WTC11 (cell line): ENCODE measurements at regions not wholly inside any gene's neighbourhood (a gene's known extent, or its start where the extent isn't known, plus 50 kb on each side); places are given as distances from the start of the nearest gene placed in this dataset.

Experiments
- ATAC-seq: fragments of 200-7000 bp; cut with Tn5 transposase; 2 replicates; pipeline ENCODE4 v1.10.0; 2021; ENCODE audit warnings: mild to moderate bottlenecking, moderate library complexity
- CTCF ChIA-PET: fragments of 300-600 bp; sonication (Branson Sonifier 250); formaldehyde crosslinking; loops from one replicate; lab custom pipeline; 2021; ENCODE audit warnings: antibody characterized with exemption; lab: Charles Lee
- POLR2A ChIA-PET: fragments of 350-600 bp; sonication (Branson Sonifier 250); formaldehyde crosslinking; loops from one replicate; lab custom pipeline; 2021; ENCODE audit warnings: antibody characterized with exemption; lab: Charles Lee
- DNase-seq: peaks from one replicate; pipeline ENCODE4 v3.0.0; 2021; ENCODE audit warnings: low spot score
- H3K27ac Mint-ChIP-seq: 2 replicates; pipeline ENCODE4 v1.8.0; 2021; ENCODE audit warnings: mixed read lengths
- H3K27me3 Mint-ChIP-seq: 2 replicates; pipeline ENCODE4 v1.8.0; 2021; ENCODE audit warnings: low read depth, mild to moderate bottlenecking, moderate library complexity, mixed read lengths
- H3K36me3 Mint-ChIP-seq: 2 replicates; pipeline ENCODE4 v1.8.0; 2021; ENCODE audit warnings: mixed read lengths
- H3K4me1 Mint-ChIP-seq: 2 replicates; pipeline ENCODE4 v1.8.0; 2022; ENCODE audit warnings: mixed read lengths
- H3K4me3 Mint-ChIP-seq: 2 replicates; pipeline ENCODE4 v1.8.0; 2021; ENCODE audit warnings: mild to moderate bottlenecking, moderate library complexity, mixed read lengths
- H3K9me3 Mint-ChIP-seq: 2 replicates; pipeline ENCODE4 v1.8.0; 2021; ENCODE audit warnings: mixed read lengths
- ARID4B ChIP-seq: sonication (generic); formaldehyde crosslinking; IDR thresholded peaks from 2 replicates; pipeline ENCODE4 v1.8.0; 2023; ENCODE audit warnings: missing genetic modification reagents, mild to moderate bottlenecking, borderline replicate concordance
- ELF4 ChIP-seq: sonication (generic); formaldehyde crosslinking; IDR thresholded peaks from 2 replicates; pipeline ENCODE4 v1.8.1; 2022; ENCODE audit warnings: low read depth, mild to moderate bottlenecking, moderate library complexity, missing genetic modification reagents
- EMX1 ChIP-seq: fragments of 250-450 bp; sonication (Bioruptor Pico); IDR thresholded peaks from 2 replicates; pipeline ENCODE4 v1.8.0; 2021; ENCODE audit warnings: mild to moderate bottlenecking
- ETV6 ChIP-seq: sonication (generic); formaldehyde crosslinking; IDR thresholded peaks from 2 replicates; pipeline ENCODE4 v1.8.1; 2022; ENCODE audit warnings: mild to moderate bottlenecking, missing genetic modification reagents
- GRHL2 ChIP-seq: fragments of 250-450 bp; sonication (Bioruptor Pico); IDR thresholded peaks from 2 replicates; pipeline ENCODE4 v1.8.0; 2022; ENCODE audit warnings: mild to moderate bottlenecking, moderate library complexity; ENCODE audit not compliant: insufficient replicate concordance, severe bottlenecking
- GTF2I ChIP-seq: fragments of 250-450 bp; sonication (Bioruptor Pico); conservative IDR thresholded peaks from 2 replicates; pipeline ENCODE4 v1.4.0; 2021; ENCODE audit warnings: mild to moderate bottlenecking
- JUN ChIP-seq: sonication (generic); formaldehyde crosslinking; IDR thresholded peaks from 2 replicates; pipeline ENCODE4 v1.8.0; 2023; ENCODE audit warnings: mild to moderate bottlenecking, missing genetic modification reagents
- PRDM15 ChIP-seq: sonication (generic); formaldehyde crosslinking; IDR thresholded peaks from 2 replicates; pipeline ENCODE4 v1.8.0; 2022; ENCODE audit warnings: missing genetic modification reagents
- PREB ChIP-seq: sonication (generic); formaldehyde crosslinking; IDR thresholded peaks from 2 replicates; pipeline ENCODE4 v1.8.1; 2022; ENCODE audit warnings: mild to moderate bottlenecking, missing genetic modification reagents, moderate library complexity, borderline replicate concordance
- ZSCAN18 ChIP-seq: fragments of 250-450 bp; sonication (Bioruptor Pico); IDR thresholded peaks from 2 replicates; pipeline ENCODE4 v2.1.2; 2022; ENCODE audit warnings: mild to moderate bottlenecking, moderate library complexity
- TF ChIP-seq, protein P1 (sequence below): sonication (generic); formaldehyde crosslinking; IDR thresholded peaks from 2 replicates; pipeline ENCODE4 v1.8.1; 2023; ENCODE audit warnings: mild to moderate bottlenecking, missing genetic modification reagents
- TF ChIP-seq, protein P2 (sequence below): sonication (generic); formaldehyde crosslinking; conservative IDR thresholded peaks from 2 replicates; pipeline ENCODE4 v1.8.1; 2023; ENCODE audit warnings: mild to moderate bottlenecking, low read depth, missing genetic modification reagents, moderate library complexity
- TF ChIP-seq, protein P3 (sequence below): fragments of 250-450 bp; sonication (Bioruptor Pico); IDR thresholded peaks from 2 replicates; pipeline ENCODE4 v1.9.0; 2021; ENCODE audit warnings: mild to moderate bottlenecking
- TF ChIP-seq, protein P4 (sequence below): sonication (generic); formaldehyde crosslinking; IDR thresholded peaks from 2 replicates; pipeline ENCODE4 v1.8.0; 2023; ENCODE audit warnings: mild to moderate bottlenecking, missing genetic modification reagents

GRCh38 chr22:27488456-27489177 is 312.9 kb downstream of the MN1 start:
- Mint-ChIP-seq H3K4me3 (no peak overlapping the region), H3K4me1 (peaks cover 4% of the 10 kb centered on the region; the same call in 1 of the 2 replicates), H3K36me3 (0 out of 2 replicates have a peak, but pooled peaks cover 14% of the 10 kb centered on the region), H3K27ac (no peak overlapping the region), H3K9me3 (peaks cover 29% of the 10 kb centered on the region), H3K27me3 (peaks cover 7% of the 10 kb centered on the region; the same call in 1 of the 2 replicates)
- ChIA-PET CTCF (no interaction called here), POLR2A (no interaction called here)
- DNase-seq (no peak), ATAC-seq (no peak)
- TF ChIP-seq PREB (CRISPR knock-in tag) (no peak), GRHL2 (CRISPR knock-in tag) (no peak), PRDM15 (CRISPR knock-in tag) (no peak), EMX1 (CRISPR knock-in tag) (no peak), ELF4 (CRISPR knock-in tag) (no peak), GTF2I (CRISPR knock-in tag) (no peak), JUN (CRISPR knock-in tag) (no peak), ETV6 (no peak), ZSCAN18 (CRISPR knock-in tag) (no peak), ARID4B (CRISPR knock-in tag) (no peak)
- TF ChIP-seq, protein P1, sequence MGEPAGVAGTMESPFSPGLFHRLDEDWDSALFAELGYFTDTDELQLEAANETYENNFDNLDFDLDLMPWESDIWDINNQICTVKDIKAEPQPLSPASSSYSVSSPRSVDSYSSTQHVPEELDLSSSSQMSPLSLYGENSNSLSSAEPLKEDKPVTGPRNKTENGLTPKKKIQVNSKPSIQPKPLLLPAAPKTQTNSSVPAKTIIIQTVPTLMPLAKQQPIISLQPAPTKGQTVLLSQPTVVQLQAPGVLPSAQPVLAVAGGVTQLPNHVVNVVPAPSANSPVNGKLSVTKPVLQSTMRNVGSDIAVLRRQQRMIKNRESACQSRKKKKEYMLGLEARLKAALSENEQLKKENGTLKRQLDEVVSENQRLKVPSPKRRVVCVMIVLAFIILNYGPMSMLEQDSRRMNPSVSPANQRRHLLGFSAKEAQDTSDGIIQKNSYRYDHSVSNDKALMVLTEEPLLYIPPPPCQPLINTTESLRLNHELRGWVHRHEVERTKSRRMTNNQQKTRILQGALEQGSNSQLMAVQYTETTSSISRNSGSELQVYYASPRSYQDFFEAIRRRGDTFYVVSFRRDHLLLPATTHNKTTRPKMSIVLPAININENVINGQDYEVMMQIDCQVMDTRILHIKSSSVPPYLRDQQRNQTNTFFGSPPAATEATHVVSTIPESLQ: no peak
- TF ChIP-seq, protein P2, sequence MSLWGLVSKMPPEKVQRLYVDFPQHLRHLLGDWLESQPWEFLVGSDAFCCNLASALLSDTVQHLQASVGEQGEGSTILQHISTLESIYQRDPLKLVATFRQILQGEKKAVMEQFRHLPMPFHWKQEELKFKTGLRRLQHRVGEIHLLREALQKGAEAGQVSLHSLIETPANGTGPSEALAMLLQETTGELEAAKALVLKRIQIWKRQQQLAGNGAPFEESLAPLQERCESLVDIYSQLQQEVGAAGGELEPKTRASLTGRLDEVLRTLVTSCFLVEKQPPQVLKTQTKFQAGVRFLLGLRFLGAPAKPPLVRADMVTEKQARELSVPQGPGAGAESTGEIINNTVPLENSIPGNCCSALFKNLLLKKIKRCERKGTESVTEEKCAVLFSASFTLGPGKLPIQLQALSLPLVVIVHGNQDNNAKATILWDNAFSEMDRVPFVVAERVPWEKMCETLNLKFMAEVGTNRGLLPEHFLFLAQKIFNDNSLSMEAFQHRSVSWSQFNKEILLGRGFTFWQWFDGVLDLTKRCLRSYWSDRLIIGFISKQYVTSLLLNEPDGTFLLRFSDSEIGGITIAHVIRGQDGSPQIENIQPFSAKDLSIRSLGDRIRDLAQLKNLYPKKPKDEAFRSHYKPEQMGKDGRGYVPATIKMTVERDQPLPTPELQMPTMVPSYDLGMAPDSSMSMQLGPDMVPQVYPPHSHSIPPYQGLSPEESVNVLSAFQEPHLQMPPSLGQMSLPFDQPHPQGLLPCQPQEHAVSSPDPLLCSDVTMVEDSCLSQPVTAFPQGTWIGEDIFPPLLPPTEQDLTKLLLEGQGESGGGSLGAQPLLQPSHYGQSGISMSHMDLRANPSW (CRISPR knock-in tag): no peak
- TF ChIP-seq, protein P3, sequence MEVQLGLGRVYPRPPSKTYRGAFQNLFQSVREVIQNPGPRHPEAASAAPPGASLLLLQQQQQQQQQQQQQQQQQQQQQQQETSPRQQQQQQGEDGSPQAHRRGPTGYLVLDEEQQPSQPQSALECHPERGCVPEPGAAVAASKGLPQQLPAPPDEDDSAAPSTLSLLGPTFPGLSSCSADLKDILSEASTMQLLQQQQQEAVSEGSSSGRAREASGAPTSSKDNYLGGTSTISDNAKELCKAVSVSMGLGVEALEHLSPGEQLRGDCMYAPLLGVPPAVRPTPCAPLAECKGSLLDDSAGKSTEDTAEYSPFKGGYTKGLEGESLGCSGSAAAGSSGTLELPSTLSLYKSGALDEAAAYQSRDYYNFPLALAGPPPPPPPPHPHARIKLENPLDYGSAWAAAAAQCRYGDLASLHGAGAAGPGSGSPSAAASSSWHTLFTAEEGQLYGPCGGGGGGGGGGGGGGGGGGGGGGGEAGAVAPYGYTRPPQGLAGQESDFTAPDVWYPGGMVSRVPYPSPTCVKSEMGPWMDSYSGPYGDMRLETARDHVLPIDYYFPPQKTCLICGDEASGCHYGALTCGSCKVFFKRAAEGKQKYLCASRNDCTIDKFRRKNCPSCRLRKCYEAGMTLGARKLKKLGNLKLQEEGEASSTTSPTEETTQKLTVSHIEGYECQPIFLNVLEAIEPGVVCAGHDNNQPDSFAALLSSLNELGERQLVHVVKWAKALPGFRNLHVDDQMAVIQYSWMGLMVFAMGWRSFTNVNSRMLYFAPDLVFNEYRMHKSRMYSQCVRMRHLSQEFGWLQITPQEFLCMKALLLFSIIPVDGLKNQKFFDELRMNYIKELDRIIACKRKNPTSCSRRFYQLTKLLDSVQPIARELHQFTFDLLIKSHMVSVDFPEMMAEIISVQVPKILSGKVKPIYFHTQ (CRISPR knock-in tag): no peak
- TF ChIP-seq, protein P4, sequence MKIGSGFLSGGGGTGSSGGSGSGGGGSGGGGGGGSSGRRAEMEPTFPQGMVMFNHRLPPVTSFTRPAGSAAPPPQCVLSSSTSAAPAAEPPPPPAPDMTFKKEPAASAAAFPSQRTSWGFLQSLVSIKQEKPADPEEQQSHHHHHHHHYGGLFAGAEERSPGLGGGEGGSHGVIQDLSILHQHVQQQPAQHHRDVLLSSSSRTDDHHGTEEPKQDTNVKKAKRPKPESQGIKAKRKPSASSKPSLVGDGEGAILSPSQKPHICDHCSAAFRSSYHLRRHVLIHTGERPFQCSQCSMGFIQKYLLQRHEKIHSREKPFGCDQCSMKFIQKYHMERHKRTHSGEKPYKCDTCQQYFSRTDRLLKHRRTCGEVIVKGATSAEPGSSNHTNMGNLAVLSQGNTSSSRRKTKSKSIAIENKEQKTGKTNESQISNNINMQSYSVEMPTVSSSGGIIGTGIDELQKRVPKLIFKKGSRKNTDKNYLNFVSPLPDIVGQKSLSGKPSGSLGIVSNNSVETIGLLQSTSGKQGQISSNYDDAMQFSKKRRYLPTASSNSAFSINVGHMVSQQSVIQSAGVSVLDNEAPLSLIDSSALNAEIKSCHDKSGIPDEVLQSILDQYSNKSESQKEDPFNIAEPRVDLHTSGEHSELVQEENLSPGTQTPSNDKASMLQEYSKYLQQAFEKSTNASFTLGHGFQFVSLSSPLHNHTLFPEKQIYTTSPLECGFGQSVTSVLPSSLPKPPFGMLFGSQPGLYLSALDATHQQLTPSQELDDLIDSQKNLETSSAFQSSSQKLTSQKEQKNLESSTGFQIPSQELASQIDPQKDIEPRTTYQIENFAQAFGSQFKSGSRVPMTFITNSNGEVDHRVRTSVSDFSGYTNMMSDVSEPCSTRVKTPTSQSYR (CRISPR knock-in tag): no peak
